T follicular helper cell (primary cell): ENCODE measurements at regions not wholly inside any gene's neighbourhood (a gene's known extent, or its start where the extent isn't known, plus 50 kb on each side); places are given as distances from the start of the nearest gene placed in this dataset.

ENCODE experiments used
- DNase-seq: peaks from one replicate; pipeline ENCODE4 v3.0.0-alpha.2; 2020; ENCODE audit warnings: low read depth

GRCh38 chr22:49640366-49641095, 187.1 kb downstream of the BRD1 start:
- DNase-seq: no peak

GRCh38 chr22:49639956-49640355, 187.7 kb downstream of the BRD1 start:
- DNase-seq: no peak

- no peak for DNase-seq
Measured at GRCh38 chr22:49638788-49639187, 188.9 kb downstream of the BRD1 start.

- DNase-seq: no peak
Measured at GRCh38 chr22:49638001-49638400, 189.7 kb downstream of the BRD1 start.

GRCh38 chr22:49637255-49637760, 190.4 kb downstream of the BRD1 start:
- DNase-seq: no peak

- DNase-seq: no peak
Measured at GRCh38 chr22:49636649-49637048, 191.0 kb downstream of the BRD1 start.

GRCh38 chr22:49636214-49636613, 191.5 kb downstream of the BRD1 start:
- DNase-seq: no peak

- DNase-seq: no peak
Measured at GRCh38 chr22:49634006-49634772, 193.5 kb downstream of the BRD1 start.

- no peak for DNase-seq
Measured at GRCh38 chr22:49633010-49633324, 194.7 kb downstream of the BRD1 start.

GRCh38 chr22:49632199-49633009, 195.3 kb downstream of the BRD1 start:
- no peak for DNase-seq

GRCh38 chr22:49630448-49630946, 197.2 kb downstream of the BRD1 start:
- no peak for DNase-seq

- no peak for DNase-seq
Measured at GRCh38 chr22:49629586-49630447, 197.9 kb downstream of the BRD1 start.

GRCh38 chr22:49629261-49629570, 198.5 kb downstream of the BRD1 start:
- DNase-seq: no peak

- DNase-seq: no peak
Measured at GRCh38 chr22:49628391-49629260, 199.0 kb downstream of the BRD1 start.

GRCh38 chr22:49627217-49628181, 200.2 kb downstream of the BRD1 start:
- DNase-seq: no peak

- no peak for DNase-seq
Measured at GRCh38 chr22:49626361-49627216, 201.1 kb downstream of the BRD1 start.

- no peak for DNase-seq
Measured at GRCh38 chr22:49624421-49625177, 203.1 kb downstream of the BRD1 start.

- no peak for DNase-seq
Measured at GRCh38 chr22:49623715-49624114, 204.0 kb downstream of the BRD1 start.
